ENCODE measurements at regions not wholly inside any gene's neighbourhood (a gene's known extent, or its start where the extent isn't known, plus 50 kb on each side); places are given as distances from the start of the nearest gene placed in this dataset.

DNA sequence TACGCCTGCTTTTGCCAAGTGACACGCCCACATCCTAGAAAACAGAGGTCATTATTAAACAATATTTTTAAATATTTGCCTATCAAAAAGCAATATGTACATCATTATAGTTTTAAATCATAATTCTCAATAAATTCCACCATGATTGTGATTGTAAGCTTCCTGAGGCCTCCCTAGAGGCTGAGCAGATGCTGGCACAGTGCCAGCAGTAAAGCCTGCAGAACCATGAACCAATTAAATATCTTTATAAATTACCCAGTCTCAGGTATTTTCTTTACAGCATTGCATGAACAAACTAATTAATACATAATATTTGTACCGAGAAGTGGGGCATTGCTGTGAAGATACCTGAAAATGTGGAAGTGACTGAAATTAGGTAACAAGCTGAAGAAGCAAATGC lies 174.7 kb upstream of the TMEM196 start:
- Mint-ChIP-seq H3K36me3 (ENCODE audit: low read depth) (peaks cover 17% of the 10 kb centered on the region), H3K27ac (no peak overlapping the region), H3K4me1 (peaks cover 8% of the 10 kb centered on the region), H3K4me3 (no peak overlapping the region), H3K9me3 (peaks cover 47% of the 10 kb centered on the region), H3K27me3 (ENCODE audit: low read depth, poor library complexity) (no peaks in the 10 kb centered on the region)
- no peak for DNase-seq
- TF ChIP-seq, protein P1, sequence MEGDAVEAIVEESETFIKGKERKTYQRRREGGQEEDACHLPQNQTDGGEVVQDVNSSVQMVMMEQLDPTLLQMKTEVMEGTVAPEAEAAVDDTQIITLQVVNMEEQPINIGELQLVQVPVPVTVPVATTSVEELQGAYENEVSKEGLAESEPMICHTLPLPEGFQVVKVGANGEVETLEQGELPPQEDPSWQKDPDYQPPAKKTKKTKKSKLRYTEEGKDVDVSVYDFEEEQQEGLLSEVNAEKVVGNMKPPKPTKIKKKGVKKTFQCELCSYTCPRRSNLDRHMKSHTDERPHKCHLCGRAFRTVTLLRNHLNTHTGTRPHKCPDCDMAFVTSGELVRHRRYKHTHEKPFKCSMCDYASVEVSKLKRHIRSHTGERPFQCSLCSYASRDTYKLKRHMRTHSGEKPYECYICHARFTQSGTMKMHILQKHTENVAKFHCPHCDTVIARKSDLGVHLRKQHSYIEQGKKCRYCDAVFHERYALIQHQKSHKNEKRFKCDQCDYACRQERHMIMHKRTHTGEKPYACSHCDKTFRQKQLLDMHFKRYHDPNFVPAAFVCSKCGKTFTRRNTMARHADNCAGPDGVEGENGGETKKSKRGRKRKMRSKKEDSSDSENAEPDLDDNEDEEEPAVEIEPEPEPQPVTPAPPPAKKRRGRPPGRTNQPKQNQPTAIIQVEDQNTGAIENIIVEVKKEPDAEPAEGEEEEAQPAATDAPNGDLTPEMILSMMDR (IDR thresholded peaks at IDR 0.05): no peak

DNA sequence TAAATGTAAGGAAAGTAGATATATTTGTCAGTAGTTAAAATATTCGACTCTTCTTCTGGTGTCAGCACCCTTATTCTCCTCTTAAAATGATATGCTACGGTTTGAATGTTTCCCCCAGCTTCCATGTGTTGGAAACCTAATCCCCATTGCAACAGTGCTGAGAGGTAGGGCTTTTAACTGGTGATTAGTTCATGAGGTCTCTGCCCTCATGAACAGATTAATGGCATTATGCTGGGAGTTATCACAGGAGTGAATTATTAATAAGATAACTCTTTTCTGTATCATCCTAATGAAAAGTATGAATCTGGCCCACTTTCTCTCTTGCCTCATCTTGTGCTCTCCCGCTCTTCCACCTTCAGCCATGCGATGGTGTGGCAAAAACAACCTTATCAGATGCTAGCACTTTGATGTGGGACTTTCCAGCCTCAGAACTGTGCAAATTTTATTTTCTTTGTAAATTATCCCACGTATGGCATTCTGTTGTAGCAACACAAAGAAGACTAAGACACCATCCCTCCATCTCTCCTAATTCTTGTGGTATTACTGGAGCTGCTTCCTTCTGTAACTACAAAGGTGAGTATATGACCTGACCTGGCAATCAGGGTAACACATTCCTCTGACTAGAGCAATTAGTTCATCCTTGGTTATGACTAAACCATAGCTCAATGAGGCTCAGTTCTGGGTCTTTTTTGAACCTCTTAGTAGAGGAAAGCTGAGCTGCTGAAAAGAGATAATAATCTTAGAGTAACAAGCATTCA lies 171.1 kb upstream of the TMEM196 start:
- Mint-ChIP-seq H3K9me3 (peaks cover 13% of the 10 kb centered on the region), H3K27me3 (ENCODE audit: low read depth, poor library complexity) (no peaks in the 10 kb centered on the region), H3K36me3 (ENCODE audit: low read depth) (no peaks in the 10 kb centered on the region), H3K4me1 (peaks cover 8% of the 10 kb centered on the region), H3K27ac (peak overlapping the region; percentile 44), H3K4me3 (no peak overlapping the region)
- DNase-seq: no peak
- TF ChIP-seq, protein P1 (IDR thresholded peaks at IDR 0.05): no peak

DNA sequence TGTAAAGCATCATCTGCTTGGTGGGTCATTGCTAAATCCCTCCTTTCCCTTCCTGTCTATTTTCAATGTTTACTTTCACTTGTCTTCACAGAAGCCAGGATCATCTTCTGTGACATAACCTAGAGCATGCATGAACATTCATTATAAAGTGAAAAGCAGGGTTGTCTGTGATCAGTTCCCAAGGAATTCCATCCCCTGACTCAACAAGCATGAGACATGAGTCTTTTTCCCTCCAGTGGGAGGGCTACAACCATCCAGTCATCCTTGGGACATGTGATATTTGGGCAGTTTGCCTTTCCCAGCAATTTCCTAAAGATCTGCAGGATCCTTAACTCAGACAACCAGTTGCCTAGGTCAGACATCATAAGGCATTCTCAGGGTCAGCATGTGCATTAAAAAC lies 166.3 kb upstream of the TMEM196 start:
- TF ChIP-seq, protein P1 (IDR thresholded peaks at IDR 0.05): no peak
- H3K27me3 Mint-ChIP-seq (ENCODE audit: low read depth, poor library complexity): no peaks in the 10 kb centered on the region
- H3K4me3 Mint-ChIP-seq: no peak overlapping the region
- H3K9me3 Mint-ChIP-seq: peaks cover 26% of the 10 kb centered on the region
- H3K27ac Mint-ChIP-seq: no peak overlapping the region
- DNase-seq: no peak
- H3K36me3 Mint-ChIP-seq (ENCODE audit: low read depth): peaks cover 5% of the 10 kb centered on the region
- peaks cover 5% of the 10 kb centered on the region for H3K4me1 Mint-ChIP-seq

DNA sequence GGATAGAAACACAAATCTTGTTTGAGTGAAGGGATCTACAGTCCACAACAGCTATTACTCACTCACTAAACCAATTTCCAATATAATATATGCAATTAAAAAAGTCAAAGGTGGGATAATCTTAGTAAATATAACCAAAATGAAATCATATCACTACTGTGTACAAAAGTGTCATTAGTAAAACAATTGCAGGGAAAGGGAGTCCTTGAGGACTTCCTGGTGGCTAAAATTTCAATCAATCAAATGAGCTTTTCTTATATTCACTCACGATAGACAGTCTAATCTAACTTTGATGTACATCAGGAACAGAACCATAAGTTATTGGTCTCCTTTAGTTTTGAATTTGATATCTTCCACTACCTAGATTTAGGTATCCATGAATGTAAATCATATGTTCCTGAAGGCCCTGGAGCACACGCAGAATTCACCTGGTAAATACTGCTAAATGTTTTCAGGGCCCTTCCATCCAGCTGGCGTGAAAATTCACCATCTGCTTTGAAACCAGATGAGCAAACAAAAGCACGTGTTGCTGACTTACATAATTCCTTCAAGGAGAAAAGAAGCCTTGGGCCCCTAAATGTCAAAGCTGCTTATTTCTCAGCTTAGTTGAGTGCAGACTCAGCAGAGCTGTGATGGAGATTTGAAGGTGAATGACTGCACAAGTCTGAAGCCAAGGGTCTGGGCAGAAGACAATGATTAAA lies 159.3 kb upstream of the TMEM196 start:
- DNase-seq: no peak
- H3K4me3 Mint-ChIP-seq: no peak overlapping the region
- H3K4me1 Mint-ChIP-seq: no peaks in the 10 kb centered on the region
- peaks cover 2% of the 10 kb centered on the region for H3K27me3 Mint-ChIP-seq (ENCODE audit: low read depth, poor library complexity)
- H3K36me3 Mint-ChIP-seq (ENCODE audit: low read depth): peaks cover 5% of the 10 kb centered on the region
- no peak overlapping the region for H3K27ac Mint-ChIP-seq
- H3K9me3 Mint-ChIP-seq: peaks cover 33% of the 10 kb centered on the region
- TF ChIP-seq, protein P1 (IDR thresholded peaks at IDR 0.05): no peak

DNA sequence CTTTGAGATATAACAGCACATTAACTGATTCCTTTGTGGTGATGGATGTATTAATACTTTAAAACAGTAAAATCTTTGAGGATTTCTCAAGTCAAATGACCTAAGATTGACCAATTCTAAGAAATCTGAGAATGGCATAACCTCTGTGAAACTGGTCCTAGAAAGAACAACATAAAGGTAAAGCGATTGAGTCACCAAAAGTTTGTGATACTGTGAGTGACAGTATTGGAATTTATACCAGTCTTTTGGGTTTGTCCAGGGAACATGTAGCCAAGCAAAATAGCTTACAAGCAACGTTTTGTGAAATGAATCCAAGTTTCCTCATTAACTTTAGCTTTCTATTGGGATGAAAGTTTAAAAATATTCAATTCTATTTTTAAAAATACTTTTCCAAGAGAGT lies 157.4 kb upstream of the TMEM196 start:
- DNase-seq: no peak
- H3K4me3 Mint-ChIP-seq: no peak overlapping the region
- peaks cover 2% of the 10 kb centered on the region for H3K27me3 Mint-ChIP-seq (ENCODE audit: low read depth, poor library complexity)
- H3K9me3 Mint-ChIP-seq: peaks cover 22% of the 10 kb centered on the region
- H3K27ac Mint-ChIP-seq: no peak overlapping the region
- no peaks in the 10 kb centered on the region for H3K36me3 Mint-ChIP-seq (ENCODE audit: low read depth)
- TF ChIP-seq, protein P1 (IDR thresholded peaks at IDR 0.05): no peak
- no peaks in the 10 kb centered on the region for H3K4me1 Mint-ChIP-seq
